ENCODE measurements at regions not wholly inside any gene's neighbourhood (a gene's known extent, or its start where the extent isn't known, plus 50 kb on each side); places are given as distances from the start of the nearest gene placed in this dataset.

DNA sequence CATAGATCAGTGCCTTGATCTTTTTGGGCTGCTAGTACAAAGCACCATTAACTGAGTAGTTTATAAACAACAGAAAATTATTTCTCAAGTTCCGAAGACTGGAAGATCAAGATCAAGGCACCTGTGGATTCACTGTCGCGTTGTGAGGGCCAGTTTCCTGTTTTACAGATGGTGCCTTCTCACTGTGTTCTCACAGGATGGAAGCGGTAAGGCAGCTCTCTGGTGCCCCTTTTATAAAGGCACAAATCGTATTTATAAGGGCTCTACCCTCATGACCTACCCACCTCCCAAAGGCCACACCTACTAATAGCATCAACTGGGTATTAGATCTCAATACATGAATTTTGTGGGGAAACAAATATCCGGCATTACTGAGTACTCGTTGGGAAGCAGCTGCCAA, 729.5 kb upstream of the SLC39A10 start:
- Histone ChIP-seq H3K4me2 (ENCODE audit: insufficient read depth, low read length) (no peak overlapping the region), H3K4me1 (ENCODE audit: insufficient read depth, low read length) (no peaks in the 10 kb centered on the region), H4K20me1 (ENCODE audit: insufficient read depth, low read length) (no peaks in the 10 kb centered on the region), H3K27ac (ENCODE audit: low read depth, low read length) (no peak overlapping the region), H3K36me3 (ENCODE audit: insufficient read depth, low read length) (no peaks in the 10 kb centered on the region), H3K4me3 (ENCODE audit: insufficient read depth, low read length) (no peak overlapping the region), H3K9me3 (ENCODE audit: low read depth, low read length) (no peaks in the 10 kb centered on the region), H3K79me2 (ENCODE audit: insufficient read depth, low read length) (no peaks in the 10 kb centered on the region), H3K27me3 (ENCODE audit: insufficient read depth, low read length) (no peaks in the 10 kb centered on the region), H2AFZ (ENCODE audit: low read length) (no peak overlapping the region)
- DNase-seq (ENCODE audit: insufficient read length, low spot score, missing footprints): no peak
- TF ChIP-seq, protein P1, sequence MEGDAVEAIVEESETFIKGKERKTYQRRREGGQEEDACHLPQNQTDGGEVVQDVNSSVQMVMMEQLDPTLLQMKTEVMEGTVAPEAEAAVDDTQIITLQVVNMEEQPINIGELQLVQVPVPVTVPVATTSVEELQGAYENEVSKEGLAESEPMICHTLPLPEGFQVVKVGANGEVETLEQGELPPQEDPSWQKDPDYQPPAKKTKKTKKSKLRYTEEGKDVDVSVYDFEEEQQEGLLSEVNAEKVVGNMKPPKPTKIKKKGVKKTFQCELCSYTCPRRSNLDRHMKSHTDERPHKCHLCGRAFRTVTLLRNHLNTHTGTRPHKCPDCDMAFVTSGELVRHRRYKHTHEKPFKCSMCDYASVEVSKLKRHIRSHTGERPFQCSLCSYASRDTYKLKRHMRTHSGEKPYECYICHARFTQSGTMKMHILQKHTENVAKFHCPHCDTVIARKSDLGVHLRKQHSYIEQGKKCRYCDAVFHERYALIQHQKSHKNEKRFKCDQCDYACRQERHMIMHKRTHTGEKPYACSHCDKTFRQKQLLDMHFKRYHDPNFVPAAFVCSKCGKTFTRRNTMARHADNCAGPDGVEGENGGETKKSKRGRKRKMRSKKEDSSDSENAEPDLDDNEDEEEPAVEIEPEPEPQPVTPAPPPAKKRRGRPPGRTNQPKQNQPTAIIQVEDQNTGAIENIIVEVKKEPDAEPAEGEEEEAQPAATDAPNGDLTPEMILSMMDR (IDR thresholded peaks at IDR 0.05; ENCODE audit: extremely low read depth, low read depth, low read length): no peak

DNA sequence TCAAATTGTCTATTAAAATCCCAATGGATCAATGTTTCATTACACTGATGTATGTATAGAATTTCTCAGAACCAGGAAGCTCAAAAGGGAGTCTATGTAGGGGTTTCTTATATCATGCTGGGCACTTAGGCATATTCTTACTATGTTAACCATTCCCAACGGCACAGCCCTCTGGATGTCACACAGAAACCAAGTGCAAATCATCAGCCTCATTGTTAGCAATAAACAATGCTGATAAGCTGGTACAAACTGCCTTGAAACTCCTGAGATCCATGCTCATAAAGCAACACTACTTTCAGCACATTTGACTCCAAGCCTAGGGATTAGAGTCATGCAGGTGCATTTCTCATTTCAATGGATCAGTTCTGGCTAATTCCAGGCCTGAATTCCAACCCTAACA, 730.2 kb upstream of the SLC39A10 start:
- H4K20me1 ChIP-seq (ENCODE audit: insufficient read depth, low read length): no peaks in the 10 kb centered on the region
- H3K9me3 ChIP-seq (ENCODE audit: low read depth, low read length): no peaks in the 10 kb centered on the region
- DNase-seq (ENCODE audit: insufficient read length, low spot score, missing footprints): no peak
- H3K4me2 ChIP-seq (ENCODE audit: insufficient read depth, low read length): no peak overlapping the region
- H2AFZ ChIP-seq (ENCODE audit: low read length): no peak overlapping the region
- H3K36me3 ChIP-seq (ENCODE audit: insufficient read depth, low read length): no peaks in the 10 kb centered on the region
- no peaks in the 10 kb centered on the region for H3K27me3 ChIP-seq (ENCODE audit: insufficient read depth, low read length)
- no peaks in the 10 kb centered on the region for H3K4me1 ChIP-seq (ENCODE audit: insufficient read depth, low read length)
- H3K79me2 ChIP-seq (ENCODE audit: insufficient read depth, low read length): no peaks in the 10 kb centered on the region
- no peak overlapping the region for H3K27ac ChIP-seq (ENCODE audit: low read depth, low read length)
- TF ChIP-seq, protein P1 (IDR thresholded peaks at IDR 0.05; ENCODE audit: extremely low read depth, low read depth, low read length): no peak
- H3K4me3 ChIP-seq (ENCODE audit: insufficient read depth, low read length): no peak overlapping the region

DNA sequence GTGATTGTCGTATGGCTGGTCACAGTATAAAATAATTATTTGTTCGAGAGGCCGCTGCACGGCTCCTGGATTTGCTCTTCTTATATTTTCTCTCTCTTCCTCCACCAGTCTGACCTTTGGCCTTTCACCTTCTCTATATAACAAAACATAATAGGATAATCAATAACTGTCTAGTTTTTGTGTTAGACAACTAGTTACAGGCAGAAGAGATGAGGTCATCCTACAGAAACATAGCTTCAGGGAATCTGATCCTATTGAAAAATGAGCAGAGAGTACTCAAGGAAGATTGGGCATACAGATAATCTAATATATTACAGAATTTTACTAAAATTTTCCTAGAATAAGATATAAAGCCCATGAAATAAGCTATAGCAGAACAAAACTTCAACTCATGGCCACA, 731.3 kb upstream of the SLC39A10 start:
- no peak overlapping the region for H3K4me2 ChIP-seq (ENCODE audit: insufficient read depth, low read length)
- H3K36me3 ChIP-seq (ENCODE audit: insufficient read depth, low read length): no peaks in the 10 kb centered on the region
- TF ChIP-seq, protein P1 (IDR thresholded peaks at IDR 0.05; ENCODE audit: extremely low read depth, low read depth, low read length): no peak
- no peaks in the 10 kb centered on the region for H3K9me3 ChIP-seq (ENCODE audit: low read depth, low read length)
- DNase-seq (ENCODE audit: insufficient read length, low spot score, missing footprints): no peak
- no peaks in the 10 kb centered on the region for H3K4me1 ChIP-seq (ENCODE audit: insufficient read depth, low read length)
- no peaks in the 10 kb centered on the region for H4K20me1 ChIP-seq (ENCODE audit: insufficient read depth, low read length)
- H2AFZ ChIP-seq (ENCODE audit: low read length): no peak overlapping the region
- no peaks in the 10 kb centered on the region for H3K79me2 ChIP-seq (ENCODE audit: insufficient read depth, low read length)
- no peak overlapping the region for H3K4me3 ChIP-seq (ENCODE audit: insufficient read depth, low read length)
- no peaks in the 10 kb centered on the region for H3K27me3 ChIP-seq (ENCODE audit: insufficient read depth, low read length)
- no peak overlapping the region for H3K27ac ChIP-seq (ENCODE audit: low read depth, low read length)

DNA sequence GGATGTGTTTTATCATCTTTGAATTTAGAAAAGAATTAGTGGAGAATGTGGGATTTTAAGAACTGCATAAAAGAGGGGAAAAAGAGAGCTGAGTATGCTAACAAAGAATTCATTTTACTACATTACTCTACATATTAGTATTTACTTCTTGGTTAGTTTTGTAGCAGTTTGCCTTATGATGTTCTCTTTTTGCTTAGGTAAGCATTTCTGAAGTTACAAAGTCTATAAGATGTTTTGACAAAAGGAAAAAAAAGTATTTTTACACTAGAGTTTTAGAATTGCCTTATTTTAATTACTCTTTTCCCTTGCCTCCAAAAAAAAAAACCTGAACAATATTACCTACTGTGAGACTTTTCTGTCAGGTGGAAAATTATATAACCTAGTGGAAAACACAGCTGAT, 739.5 kb upstream of the SLC39A10 start:
- Histone ChIP-seq H3K36me3 (ENCODE audit: insufficient read depth, low read length) (no peaks in the 10 kb centered on the region), H3K4me1 (ENCODE audit: insufficient read depth, low read length) (no peaks in the 10 kb centered on the region), H3K4me3 (ENCODE audit: insufficient read depth, low read length) (no peak overlapping the region), H3K27ac (ENCODE audit: low read depth, low read length) (no peak overlapping the region), H3K9me3 (ENCODE audit: low read depth, low read length) (no peaks in the 10 kb centered on the region), H3K27me3 (ENCODE audit: insufficient read depth, low read length) (no peaks in the 10 kb centered on the region), H3K4me2 (ENCODE audit: insufficient read depth, low read length) (no peak overlapping the region), H4K20me1 (ENCODE audit: insufficient read depth, low read length) (no peaks in the 10 kb centered on the region), H3K79me2 (ENCODE audit: insufficient read depth, low read length) (no peaks in the 10 kb centered on the region), H2AFZ (ENCODE audit: low read length) (no peak overlapping the region)
- DNase-seq (ENCODE audit: insufficient read length, low spot score, missing footprints): no peak
- TF ChIP-seq, protein P1 (IDR thresholded peaks at IDR 0.05; ENCODE audit: extremely low read depth, low read depth, low read length): no peak

All from osteoblast (primary cell).